ENCODE measurements at regions not wholly inside any gene's neighbourhood (a gene's known extent, or its start where the extent isn't known, plus 50 kb on each side); places are given as distances from the start of the nearest gene placed in this dataset.

- TF ChIP-seq, protein P1, sequence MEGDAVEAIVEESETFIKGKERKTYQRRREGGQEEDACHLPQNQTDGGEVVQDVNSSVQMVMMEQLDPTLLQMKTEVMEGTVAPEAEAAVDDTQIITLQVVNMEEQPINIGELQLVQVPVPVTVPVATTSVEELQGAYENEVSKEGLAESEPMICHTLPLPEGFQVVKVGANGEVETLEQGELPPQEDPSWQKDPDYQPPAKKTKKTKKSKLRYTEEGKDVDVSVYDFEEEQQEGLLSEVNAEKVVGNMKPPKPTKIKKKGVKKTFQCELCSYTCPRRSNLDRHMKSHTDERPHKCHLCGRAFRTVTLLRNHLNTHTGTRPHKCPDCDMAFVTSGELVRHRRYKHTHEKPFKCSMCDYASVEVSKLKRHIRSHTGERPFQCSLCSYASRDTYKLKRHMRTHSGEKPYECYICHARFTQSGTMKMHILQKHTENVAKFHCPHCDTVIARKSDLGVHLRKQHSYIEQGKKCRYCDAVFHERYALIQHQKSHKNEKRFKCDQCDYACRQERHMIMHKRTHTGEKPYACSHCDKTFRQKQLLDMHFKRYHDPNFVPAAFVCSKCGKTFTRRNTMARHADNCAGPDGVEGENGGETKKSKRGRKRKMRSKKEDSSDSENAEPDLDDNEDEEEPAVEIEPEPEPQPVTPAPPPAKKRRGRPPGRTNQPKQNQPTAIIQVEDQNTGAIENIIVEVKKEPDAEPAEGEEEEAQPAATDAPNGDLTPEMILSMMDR (conservative IDR thresholded peaks at IDR 0.05 in 1 of 2, IDR thresholded peaks at IDR 0.05 in 1 of 2; ENCODE audit: low read depth in 1 of 2, low read length in 2 of 2) = no peak
- no peak for TF ChIP-seq EZH2 (IDR thresholded peaks at IDR 0.05; ENCODE audit: low read length, missing control alignments)
Measured at GRCh38 chr11:116692318-116693101, 80.3 kb downstream of the BUD13 start.
